GM18520 (cell line): ENCODE measurements at regions not wholly inside any gene's neighbourhood (a gene's known extent, or its start where the extent isn't known, plus 50 kb on each side); places are given as distances from the start of the nearest gene placed in this dataset.
A peak's percentile ranks its signal among the peaks of the same experiment; 100 is the strongest.
"Not testable (repeated sequence)": the region's sequence is repeated elsewhere in the genome, so short reads cannot be mapped to it uniquely, and the experiment has no call there.

Experiments
- ATAC-seq: cut with Tn5 transposase; IDR thresholded peaks from one replicate; pipeline ENCODE4 v1.9.1; 2021; ENCODE audit not compliant: unreplicated experiment

GRCh38 chr2:144128130-144128746 lies 391.7 kb downstream of the ZEB2 start:
- no peak for ATAC-seq

- ATAC-seq: no peak
Measured at GRCh38 chr2:144127693-144128092, 392.2 kb downstream of the ZEB2 start.

- no peak for ATAC-seq
Measured at GRCh38 chr2:144126302-144126701, 393.6 kb downstream of the ZEB2 start.

GRCh38 chr2:144125751-144126150 lies 394.2 kb downstream of the ZEB2 start:
- no peak for ATAC-seq

GRCh38 chr2:144124882-144125281 lies 395.0 kb downstream of the ZEB2 start:
- ATAC-seq: no peak

- ATAC-seq: no peak
Measured at GRCh38 chr2:144120487-144120886, 399.4 kb downstream of the ZEB2 start.

- ATAC-seq: no peak
Measured at GRCh38 chr2:144117086-144117485, 402.8 kb downstream of the ZEB2 start.

GRCh38 chr2:144115739-144116291 lies 404.1 kb downstream of the ZEB2 start:
- no peak for ATAC-seq

GRCh38 chr2:144114760-144115159 lies 405.2 kb downstream of the ZEB2 start:
- ATAC-seq: no peak

GRCh38 chr2:144111437-144111836 lies 408.5 kb downstream of the ZEB2 start:
- ATAC-seq: no peak

GRCh38 chr2:144106104-144106503 lies 413.8 kb downstream of the ZEB2 start:
- ATAC-seq: not testable (repeated sequence)

GRCh38 chr2:144102386-144102785 lies 417.5 kb downstream of the ZEB2 start:
- no peak for ATAC-seq

GRCh38 chr2:144099780-144100377 lies 420.0 kb downstream of the ZEB2 start:
- ATAC-seq: peak; percentile 46

GRCh38 chr2:144099340-144099739 lies 420.6 kb downstream of the ZEB2 start:
- no peak for ATAC-seq

- peak; percentile 40 for ATAC-seq
Measured at GRCh38 chr2:144097440-144098225, 422.3 kb downstream of the ZEB2 start.

- no peak for ATAC-seq
Measured at GRCh38 chr2:144096531-144096930, 423.4 kb downstream of the ZEB2 start.

GRCh38 chr2:144094408-144095151 lies 425.3 kb downstream of the ZEB2 start:
- ATAC-seq: no peak

GRCh38 chr2:144091622-144092021 lies 428.3 kb downstream of the ZEB2 start:
- ATAC-seq: no peak

GRCh38 chr2:144088863-144089262 lies 431.1 kb downstream of the ZEB2 start:
- ATAC-seq: no peak

GRCh38 chr2:144086965-144087364 lies 433.0 kb downstream of the ZEB2 start:
- ATAC-seq: no peak

GRCh38 chr2:144085016-144085415 lies 434.9 kb downstream of the ZEB2 start:
- no peak for ATAC-seq
